ENCODE measurements at regions not wholly inside any gene's neighbourhood (a gene's known extent, or its start where the extent isn't known, plus 50 kb on each side); places are given as distances from the start of the nearest gene placed in this dataset.

GRCh38 chr17:74148901-74149596 is 54.4 kb upstream of the RPL38 start:
- TF ChIP-seq POLR2AphosphoS5 (IDR thresholded peaks at IDR 0.05; ENCODE audit: low read depth, low read length) (no peak), TAF1 (IDR thresholded peaks at IDR 0.05; ENCODE audit: low read depth, low read length) (no peak), CTCF (IDR thresholded peaks at IDR 0.05; ENCODE audit: control extremely low read depth in 1 of 3, insufficient read depth in 1 of 3, low read depth in 1 of 3, low read length in 3 of 3) (no peak), EZH2 (IDR thresholded peaks at IDR 0.05; ENCODE audit: low read depth, low read length, severe bottlenecking) (no peak), POLR2A (IDR thresholded peaks at IDR 0.05; ENCODE audit: control extremely low read depth in 1 of 2, low read depth in 2 of 2, low read length in 2 of 2) (no peak), SIN3A (conservative IDR thresholded peaks at IDR 0.05 in 1 of 2, IDR thresholded peaks at IDR 0.05 in 1 of 2; ENCODE audit: low read depth in 1 of 2, low read length in 2 of 2) (no peak), RNF2 (IDR thresholded peaks at IDR 0.05; ENCODE audit: borderline replicate concordance, low read depth, low read length, missing control alignments, poor library complexity, severe bottlenecking) (no peak), CHD2 (IDR thresholded peaks at IDR 0.05; ENCODE audit: low read length) (no peak), USF2 (IDR thresholded peaks at IDR 0.05; ENCODE audit: low read length) (no peak), BACH1 (IDR thresholded peaks at IDR 0.05; ENCODE audit: low read length) (no peak), ZNF274 (IDR thresholded peaks at IDR 0.05; ENCODE audit: borderline replicate concordance, extremely low read depth, low read length) (no peak), HDAC2 (IDR thresholded peaks at IDR 0.05; ENCODE audit: borderline replicate concordance in 1 of 2, low read depth in 2 of 2, low read length in 2 of 2) (no peak)
